ENCODE measurements at regions not wholly inside any gene's neighbourhood (a gene's known extent, or its start where the extent isn't known, plus 50 kb on each side); places are given as distances from the start of the nearest gene placed in this dataset.

DNA sequence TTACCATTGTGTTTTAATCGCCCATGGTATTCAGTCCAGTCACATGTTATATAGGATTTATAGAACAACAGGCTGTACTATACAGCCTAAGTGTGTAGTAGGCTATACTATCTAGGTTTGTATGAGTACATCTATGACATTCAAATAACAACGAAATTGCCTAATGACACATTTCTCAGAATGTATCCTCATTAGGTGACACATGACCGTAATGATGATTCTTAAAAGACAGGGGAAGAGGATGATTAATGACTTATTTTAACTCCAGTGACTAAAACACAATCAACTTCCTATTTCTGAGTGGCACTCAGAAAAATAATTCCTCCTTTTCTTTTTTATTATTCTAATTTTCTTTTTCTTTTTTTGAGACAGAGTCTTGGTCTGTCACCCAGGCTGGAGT, 63.0 kb upstream of the ACSL3 start:
- no peak for DNase-seq (ENCODE audit: low read depth)

DNA sequence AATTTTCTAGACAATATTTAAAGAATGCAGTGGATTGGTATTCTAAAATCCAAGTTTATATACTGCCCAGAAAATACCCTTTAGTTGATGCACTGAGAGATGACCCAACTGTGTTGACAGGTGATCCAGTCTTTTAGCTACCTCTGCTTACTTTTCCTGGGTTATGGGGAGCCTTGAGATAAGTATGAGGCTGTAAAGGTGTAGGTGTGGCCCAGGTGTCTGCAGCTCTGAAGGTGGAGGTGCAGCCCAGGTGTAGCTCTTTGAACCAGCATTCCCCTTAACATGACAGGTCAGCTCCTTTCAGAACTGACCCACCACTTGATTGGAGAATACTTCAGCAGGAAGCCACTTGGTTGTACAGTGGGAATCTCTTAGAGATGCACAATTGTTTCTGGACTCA, 62.3 kb upstream of the ACSL3 start:
- no peak for DNase-seq (ENCODE audit: low read depth)

DNA sequence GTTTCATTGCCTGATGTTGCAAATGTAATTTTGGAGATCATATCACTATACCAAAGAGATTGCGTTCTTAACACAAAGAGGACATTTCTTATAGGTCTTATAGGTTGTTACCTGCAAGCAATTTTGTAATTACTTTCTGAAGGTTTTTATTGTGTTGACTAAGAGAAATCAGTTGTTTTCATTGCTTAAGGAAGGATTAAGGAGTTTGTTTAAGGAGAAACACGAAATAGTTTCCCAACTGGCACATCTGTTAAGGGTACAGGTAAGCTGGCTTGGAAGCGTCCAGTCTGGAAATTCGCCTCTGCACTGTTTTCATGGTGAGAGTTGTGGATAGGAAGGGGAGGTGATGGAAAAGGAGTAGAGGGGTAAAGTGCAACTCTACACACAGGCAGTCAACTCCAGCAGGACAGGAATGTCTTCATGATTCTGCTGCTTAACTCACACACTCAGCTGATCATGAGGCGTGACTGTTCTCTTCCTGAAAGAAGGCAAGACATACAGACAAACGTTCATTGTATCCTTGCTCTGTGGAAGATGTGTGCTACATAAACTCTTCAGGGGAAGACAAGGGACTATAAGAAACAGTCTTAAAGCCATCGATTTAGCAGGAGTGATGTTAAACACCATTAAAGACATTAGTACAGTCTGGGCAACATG, 61.4 kb upstream of the ACSL3 start:
- DNase-seq (ENCODE audit: low read depth), result no peak

DNA sequence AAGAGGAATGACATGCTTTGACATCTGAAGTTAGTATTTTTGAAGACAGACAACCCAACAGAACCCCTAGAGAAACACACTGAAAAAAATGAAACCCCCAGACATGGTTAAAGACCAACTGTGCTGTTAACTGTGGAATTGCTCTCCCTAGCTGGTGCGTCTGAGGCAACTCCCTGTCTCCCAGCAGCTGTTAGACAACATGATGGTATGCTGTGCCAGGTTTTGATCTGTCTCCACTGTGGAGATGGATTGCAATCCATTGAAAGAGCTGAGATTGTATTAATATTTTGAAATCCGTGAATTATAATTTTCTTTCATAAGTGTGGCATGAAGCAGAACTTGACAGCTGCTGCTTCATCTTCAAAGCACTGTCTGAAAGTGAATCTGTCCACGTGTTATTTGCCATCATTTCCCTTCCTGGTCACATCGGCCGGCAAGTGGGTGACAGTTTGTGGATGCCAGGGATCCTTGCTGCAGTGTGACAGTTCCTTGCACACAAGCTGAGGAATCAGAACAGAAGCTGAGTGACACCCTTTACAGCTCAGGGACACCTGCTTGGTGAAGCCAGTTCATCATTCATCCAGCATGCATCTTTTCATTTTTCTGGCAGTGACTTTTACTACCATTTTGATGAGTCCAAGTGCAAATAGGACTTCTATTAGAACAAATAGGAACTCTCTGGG, 58.2 kb upstream of the ACSL3 start:
- no peak for DNase-seq (ENCODE audit: low read depth)

DNA sequence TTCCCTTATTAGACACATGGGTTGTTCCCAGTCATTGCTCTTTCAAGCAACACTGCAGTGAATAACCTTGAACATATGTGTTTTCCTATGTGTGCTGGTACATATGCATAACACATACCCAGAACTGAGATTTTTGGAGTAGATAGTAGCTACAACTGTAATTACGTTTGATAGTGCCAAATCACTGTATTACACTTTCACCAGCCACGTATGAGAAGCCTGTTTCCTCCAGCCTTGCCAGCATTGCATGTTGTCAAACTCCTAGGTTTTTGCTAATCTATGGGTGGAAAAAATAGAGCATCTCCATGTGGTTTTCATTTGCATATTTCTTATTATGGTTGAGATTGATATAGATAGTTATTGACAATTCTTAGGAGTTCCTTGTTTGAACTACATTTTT, 56.5 kb upstream of the ACSL3 start:
- DNase-seq (ENCODE audit: low read depth), result no peak

DNA sequence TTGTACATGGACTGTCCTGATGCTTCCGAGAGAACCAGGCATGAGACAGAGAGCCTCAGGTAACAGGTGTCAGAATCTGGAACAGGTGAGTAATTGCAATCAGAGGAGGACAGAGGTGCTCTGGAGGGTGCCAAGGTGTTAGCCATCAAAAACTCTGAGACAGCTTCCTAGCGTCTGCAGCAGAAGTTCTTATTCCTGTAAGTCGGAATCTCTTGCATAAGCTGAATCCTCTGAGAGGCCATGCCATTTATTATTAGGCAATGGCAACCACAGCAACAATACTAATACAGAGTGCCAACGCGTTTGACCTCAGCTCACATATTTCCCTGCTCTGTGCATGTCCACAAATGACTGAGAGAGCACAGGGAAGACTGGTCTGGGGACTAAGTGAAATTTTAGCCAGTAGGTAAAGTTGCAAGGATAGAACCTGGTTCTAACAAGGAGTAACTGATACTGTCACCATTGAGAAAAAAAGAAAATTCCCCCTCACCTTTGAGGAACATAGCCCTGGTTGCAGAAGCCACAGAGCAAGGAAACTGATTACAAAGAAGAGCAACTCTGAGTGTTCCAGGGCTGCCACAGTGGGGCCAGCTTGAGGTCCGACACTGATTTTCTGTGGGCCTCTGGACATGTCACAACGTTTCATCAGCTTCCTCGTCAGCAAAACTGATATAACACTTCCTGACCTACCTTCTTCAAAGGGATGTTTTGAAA, 55.1 kb upstream of the ACSL3 start:
- DNase-seq (ENCODE audit: low read depth), result no peak

DNA sequence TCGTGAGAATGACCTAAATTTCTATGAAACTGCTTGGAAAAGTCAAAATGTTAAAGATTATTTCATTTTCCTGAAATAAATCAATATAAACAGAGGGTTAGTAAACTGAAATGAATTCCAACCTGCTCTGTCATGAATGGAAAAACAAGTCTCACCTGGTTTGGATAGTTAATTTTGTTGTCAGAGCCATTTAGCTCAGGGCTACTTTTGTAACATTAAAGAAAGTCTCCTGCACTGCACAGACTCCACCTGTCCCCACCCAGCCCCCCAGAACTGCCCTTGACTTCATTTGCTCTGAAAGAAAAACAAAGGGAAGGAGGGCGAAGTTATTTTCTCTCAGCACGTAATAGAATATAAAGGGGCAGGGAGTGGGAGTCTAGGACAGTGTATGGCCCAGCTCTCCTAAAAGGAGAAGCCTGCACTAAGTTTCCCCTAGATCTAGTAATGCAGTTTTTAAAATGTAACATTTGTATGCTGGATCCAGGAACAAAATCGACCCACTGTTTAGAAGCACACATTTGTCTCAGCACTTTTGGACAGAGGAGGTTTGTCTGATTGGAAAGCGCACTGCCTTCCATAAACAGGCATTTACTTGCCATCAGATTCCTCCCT, 54.2 kb upstream of the ACSL3 start:
- DNase-seq (ENCODE audit: low read depth), result no peak

DNA sequence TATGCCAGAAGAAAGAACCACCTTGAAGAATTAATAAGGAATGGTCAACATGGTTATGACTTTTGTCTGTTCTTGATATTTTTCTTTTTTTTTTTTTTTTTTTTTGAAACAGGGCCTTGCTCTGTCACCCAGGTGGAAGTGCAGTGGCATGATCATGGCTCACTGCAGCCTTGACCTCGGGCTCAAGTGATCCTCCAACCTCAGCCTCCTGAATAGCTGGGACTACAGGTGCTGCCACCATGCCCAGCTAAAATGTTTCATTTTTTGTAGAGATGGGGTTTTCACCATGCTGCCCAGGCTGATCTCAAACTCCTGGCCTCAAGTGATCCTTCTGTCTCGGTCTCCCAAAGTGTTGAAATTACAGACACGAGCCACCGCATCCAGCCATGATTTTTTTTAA, 53.4 kb upstream of the ACSL3 start:
- no peak for DNase-seq (ENCODE audit: low read depth)

DNA sequence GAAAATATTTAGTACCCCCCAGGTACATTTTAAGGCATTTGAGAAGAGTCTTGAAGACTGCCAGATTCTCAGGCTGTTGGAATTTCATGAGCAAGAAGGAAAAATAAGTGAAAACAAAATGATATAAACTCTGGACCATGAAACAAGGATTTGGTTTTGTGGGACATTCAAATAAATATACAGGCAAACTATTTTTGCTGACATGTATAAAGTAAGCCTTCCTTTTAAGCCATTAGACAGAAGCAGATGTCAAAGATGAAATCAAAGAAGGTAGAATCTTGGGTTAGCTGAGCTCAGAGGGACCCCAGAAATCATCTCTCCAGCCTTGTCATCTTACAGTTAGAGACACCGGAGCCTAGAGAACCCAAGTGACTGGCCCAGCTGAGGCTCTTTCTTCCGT, 51.3 kb upstream of the ACSL3 start:
- DNase-seq (ENCODE audit: low read depth), result no peak

DNA sequence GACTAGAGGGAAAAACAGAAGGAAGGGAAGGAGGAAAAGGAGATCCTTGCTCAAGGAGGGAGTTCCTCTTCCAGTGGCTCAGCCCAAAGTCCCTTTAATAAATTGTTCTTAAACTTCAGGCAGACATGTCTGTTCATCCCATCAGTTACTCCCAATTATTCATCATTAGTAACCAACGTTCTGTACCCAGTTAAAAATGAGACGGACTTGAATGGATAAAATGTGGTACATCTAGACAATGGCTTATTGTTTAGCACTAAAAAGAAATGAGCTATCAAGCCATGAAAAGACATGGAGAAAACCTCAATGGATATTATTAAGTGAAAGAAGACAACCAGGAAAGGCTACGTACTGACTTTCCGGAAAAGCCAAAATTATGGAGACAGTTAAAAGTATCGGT, 50.8 kb upstream of the ACSL3 start:
- DNase-seq (ENCODE audit: low read depth), result no peak
